Endothelial cell (in vitro differentiated cells): ENCODE measurements at regions not wholly inside any gene's neighbourhood (a gene's known extent, or its start where the extent isn't known, plus 50 kb on each side); places are given as distances from the start of the nearest gene placed in this dataset.

ENCODE experiments used
- DNase-seq: peaks from one replicate; pipeline ENCODE4 v3.0.0; 2021; ENCODE audit warnings: low spot score
- H3K27ac Mint-ChIP-seq: one replicate; pipeline ENCODE4 v1.8.0; 2021; ENCODE audit warnings: mixed read lengths, inconsistent platforms; ENCODE audit not compliant: unreplicated experiment
- H3K27me3 Mint-ChIP-seq: one replicate; pipeline ENCODE4 v1.8.0; 2021; ENCODE audit warnings: mild to moderate bottlenecking, moderate library complexity, mixed read lengths, inconsistent platforms; ENCODE audit not compliant: unreplicated experiment
- H3K36me3 Mint-ChIP-seq: one replicate; pipeline ENCODE4 v1.8.0; 2021; ENCODE audit warnings: mild to moderate bottlenecking, low read depth, mixed read lengths, inconsistent platforms; ENCODE audit not compliant: unreplicated experiment
- H3K4me1 Mint-ChIP-seq: one replicate; pipeline ENCODE4 v1.8.0; 2021; ENCODE audit warnings: mild to moderate bottlenecking, mixed read lengths, inconsistent platforms; ENCODE audit not compliant: unreplicated experiment
- H3K4me3 Mint-ChIP-seq: one replicate; pipeline ENCODE4 v1.8.0; 2021; ENCODE audit warnings: mild to moderate bottlenecking, mixed read lengths, inconsistent platforms; ENCODE audit not compliant: unreplicated experiment
- H3K9me3 Mint-ChIP-seq: one replicate; pipeline ENCODE4 v1.8.0; 2021; ENCODE audit warnings: mixed read lengths, inconsistent platforms; ENCODE audit not compliant: unreplicated experiment
- TF ChIP-seq, protein P1 (sequence below): fragments of 200-600 bp; sonication (generic); IDR thresholded peaks from one replicate; pipeline ENCODE4 v1.5.0; 2021; ENCODE audit warnings: antibody characterized with exemption; ENCODE audit not compliant: unreplicated experiment

- Mint-ChIP-seq H3K4me1 (no peaks in the 10 kb centered on the region), H3K27ac (no peak overlapping the region), H3K4me3 (no peak overlapping the region), H3K36me3 (no peaks in the 10 kb centered on the region), H3K9me3 (no peaks in the 10 kb centered on the region), H3K27me3 (no peaks in the 10 kb centered on the region)
- TF ChIP-seq, protein P1, sequence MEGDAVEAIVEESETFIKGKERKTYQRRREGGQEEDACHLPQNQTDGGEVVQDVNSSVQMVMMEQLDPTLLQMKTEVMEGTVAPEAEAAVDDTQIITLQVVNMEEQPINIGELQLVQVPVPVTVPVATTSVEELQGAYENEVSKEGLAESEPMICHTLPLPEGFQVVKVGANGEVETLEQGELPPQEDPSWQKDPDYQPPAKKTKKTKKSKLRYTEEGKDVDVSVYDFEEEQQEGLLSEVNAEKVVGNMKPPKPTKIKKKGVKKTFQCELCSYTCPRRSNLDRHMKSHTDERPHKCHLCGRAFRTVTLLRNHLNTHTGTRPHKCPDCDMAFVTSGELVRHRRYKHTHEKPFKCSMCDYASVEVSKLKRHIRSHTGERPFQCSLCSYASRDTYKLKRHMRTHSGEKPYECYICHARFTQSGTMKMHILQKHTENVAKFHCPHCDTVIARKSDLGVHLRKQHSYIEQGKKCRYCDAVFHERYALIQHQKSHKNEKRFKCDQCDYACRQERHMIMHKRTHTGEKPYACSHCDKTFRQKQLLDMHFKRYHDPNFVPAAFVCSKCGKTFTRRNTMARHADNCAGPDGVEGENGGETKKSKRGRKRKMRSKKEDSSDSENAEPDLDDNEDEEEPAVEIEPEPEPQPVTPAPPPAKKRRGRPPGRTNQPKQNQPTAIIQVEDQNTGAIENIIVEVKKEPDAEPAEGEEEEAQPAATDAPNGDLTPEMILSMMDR, result no peak
- DNase-seq, result no peak
Measured at GRCh38 chr11:59273373-59273841, 60.7 kb upstream of the MPEG1 start.

- DNase-seq, result no peak
- Mint-ChIP-seq H3K4me1 (no peaks in the 10 kb centered on the region), H3K9me3 (no peaks in the 10 kb centered on the region), H3K27me3 (no peaks in the 10 kb centered on the region), H3K27ac (no peak overlapping the region), H3K4me3 (no peak overlapping the region), H3K36me3 (no peaks in the 10 kb centered on the region)
- TF ChIP-seq, protein P1, result no peak
Measured at GRCh38 chr11:59272771-59273372, 60.1 kb upstream of the MPEG1 start.

DNA sequence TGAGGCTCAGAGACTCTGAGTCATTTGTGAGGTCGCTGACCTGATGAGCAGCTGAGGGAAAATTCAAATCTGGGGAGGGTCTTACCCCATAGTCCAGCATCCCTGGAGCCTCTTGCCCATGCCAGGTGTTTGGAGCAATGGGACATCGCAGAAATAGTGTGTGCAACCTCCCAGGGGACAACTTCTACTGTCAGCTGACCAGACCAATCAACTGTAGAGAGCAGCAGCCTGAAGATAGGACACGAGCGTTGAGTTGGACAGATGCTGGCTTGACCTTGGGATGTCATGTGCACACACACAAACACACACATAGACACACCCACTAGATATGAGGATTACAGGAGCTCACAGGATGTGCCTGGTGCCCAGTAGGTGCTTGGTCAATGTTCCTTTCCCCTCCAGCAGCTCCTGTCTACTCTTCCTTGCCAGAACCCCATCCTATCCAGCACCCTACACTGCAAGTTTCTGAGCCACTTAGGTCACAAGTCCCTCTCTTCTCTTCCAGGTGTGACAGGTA lies 59.1 kb upstream of the MPEG1 start:
- no peaks in the 10 kb centered on the region for H3K4me1 Mint-ChIP-seq
- H3K27me3 Mint-ChIP-seq, result no peaks in the 10 kb centered on the region
- no peak overlapping the region for H3K4me3 Mint-ChIP-seq
- TF ChIP-seq, protein P1, result no peak
- no peak for DNase-seq
- no peaks in the 10 kb centered on the region for H3K9me3 Mint-ChIP-seq
- no peak overlapping the region for H3K27ac Mint-ChIP-seq
- H3K36me3 Mint-ChIP-seq, result no peaks in the 10 kb centered on the region

- no peak for DNase-seq
- TF ChIP-seq, protein P1, result no peak
- H3K36me3 Mint-ChIP-seq, result no peaks in the 10 kb centered on the region
- no peaks in the 10 kb centered on the region for H3K27me3 Mint-ChIP-seq
- H3K4me3 Mint-ChIP-seq, result no peak overlapping the region
- no peak overlapping the region for H3K27ac Mint-ChIP-seq
- no peaks in the 10 kb centered on the region for H3K4me1 Mint-ChIP-seq
- no peaks in the 10 kb centered on the region for H3K9me3 Mint-ChIP-seq
Measured at GRCh38 chr11:59271247-59271755, 58.6 kb upstream of the MPEG1 start.

- TF ChIP-seq, protein P1, result no peak
- no peak for DNase-seq
- Mint-ChIP-seq H3K27ac (no peak overlapping the region), H3K9me3 (no peaks in the 10 kb centered on the region), H3K27me3 (no peaks in the 10 kb centered on the region), H3K36me3 (no peaks in the 10 kb centered on the region), H3K4me1 (no peaks in the 10 kb centered on the region), H3K4me3 (no peak overlapping the region)
Measured at GRCh38 chr11:59267736-59268475, 55.2 kb upstream of the MPEG1 start.
